HuH-7.5 (cell line): ENCODE measurements at regions not wholly inside any gene's neighbourhood (a gene's known extent, or its start where the extent isn't known, plus 50 kb on each side); places are given as distances from the start of the nearest gene placed in this dataset.

ENCODE experiments used
- DNase-seq: peaks from one replicate; pipeline ENCODE4 v3.0.0; 2011; ENCODE audit warnings: low spot score

DNA sequence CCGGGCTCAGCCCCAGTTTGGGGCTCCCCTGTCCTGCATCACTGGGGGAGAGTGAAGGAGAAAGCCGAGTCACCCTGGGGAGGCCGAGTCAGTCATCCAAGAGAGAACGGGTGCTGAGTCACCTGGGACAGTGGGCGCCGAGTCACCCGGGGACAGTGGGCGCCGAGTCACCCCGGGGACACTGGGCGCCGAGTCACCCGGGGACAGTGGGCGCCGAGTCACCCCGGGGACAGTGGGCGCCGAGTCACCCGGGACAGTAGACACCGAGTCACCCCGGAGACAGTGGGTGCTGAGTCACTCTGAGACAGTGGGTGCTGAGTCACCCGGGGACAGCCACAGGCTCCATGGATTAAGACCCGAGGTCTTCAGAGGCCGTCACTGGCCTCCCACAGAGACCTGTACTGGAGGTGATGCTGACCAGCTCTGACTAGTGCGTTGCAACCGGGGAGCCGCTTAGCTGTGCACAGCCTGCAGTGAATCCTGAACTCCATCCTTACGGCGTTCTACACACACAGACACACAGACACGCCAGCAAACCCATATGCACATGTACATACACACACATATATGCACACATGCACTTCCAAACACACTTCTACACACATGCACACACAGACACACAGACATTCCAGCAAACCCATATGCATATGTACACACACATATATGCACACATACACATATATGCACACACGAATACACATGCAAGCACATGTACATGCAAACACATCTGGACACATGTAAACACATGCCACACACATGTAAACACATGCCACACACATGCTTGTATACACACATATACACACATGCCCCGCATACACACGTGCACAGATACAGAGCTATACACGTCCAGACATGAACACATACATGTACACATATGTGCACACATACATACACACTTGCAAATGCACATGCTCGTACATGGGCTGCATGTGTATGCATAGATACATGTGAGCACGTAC is 64.9 kb upstream of the GALNT9 start:
- DNase-seq, result no peak

DNA sequence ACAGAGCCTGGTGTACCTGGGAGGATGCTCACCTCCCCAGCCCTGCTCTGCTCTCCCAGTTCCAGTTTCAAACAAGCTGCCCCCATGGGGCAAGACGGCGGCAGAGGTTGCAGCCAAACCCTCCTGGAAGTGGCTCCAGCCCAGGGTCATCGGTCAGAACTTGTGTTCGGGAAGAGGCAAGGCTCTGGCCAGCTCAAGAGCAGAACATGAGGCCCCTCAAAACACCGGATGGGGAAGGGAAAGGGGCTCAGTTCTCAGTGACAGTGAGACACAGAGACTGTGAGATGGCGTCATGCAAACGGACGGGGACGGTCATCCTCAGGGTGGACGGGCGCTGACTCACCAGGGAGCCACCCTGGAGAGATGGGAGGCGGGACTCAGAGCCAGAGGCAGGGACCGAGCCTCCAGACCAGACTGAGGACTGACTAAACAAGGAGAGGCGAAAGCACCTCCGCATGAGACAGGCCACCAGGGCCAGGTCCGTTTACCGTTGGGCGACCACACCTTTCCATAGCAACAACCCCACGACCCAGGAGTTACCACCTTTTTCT is 63.9 kb upstream of the GALNT9 start:
- DNase-seq, result no peak

DNA sequence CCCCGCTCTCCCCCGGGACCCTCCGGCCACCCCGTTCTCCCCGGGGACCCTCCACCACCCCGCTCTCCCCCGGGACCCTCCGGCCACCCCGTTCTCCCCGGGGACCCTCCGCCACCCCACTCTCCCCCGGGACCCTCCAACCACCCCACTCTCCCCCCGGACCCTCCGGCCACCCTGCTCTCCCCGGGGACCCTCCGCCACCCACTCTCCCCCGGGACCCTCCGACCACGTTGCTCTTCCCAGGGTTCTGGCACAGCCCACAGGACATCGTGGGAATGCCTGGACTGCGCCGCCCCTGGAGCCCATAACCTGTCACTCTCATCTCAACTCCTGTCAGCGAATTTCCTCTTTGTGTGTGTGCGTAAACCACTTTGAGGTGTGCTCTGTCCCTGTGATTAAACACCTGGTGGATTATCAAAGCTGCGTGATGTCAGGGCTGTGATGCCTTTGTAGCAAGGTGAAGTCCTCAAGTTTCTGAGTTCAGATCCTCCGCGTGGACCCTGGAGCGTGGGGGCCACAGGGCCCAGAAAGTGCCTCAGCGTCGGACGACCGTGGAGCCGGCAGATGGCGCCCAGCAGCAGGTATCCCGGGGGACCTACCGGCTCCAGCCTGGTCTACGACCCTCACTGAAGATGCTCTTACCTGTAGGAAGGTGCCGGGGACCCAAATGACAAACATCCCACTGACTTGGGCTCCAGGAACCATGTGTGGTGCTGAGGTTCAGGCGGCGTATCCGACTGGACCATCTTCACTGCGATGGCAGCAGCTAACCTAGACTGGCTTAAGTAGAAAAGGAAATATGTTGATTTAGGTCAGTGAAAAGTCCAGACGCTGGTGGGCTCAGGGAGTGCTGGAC is 63.2 kb upstream of the GALNT9 start:
- no peak for DNase-seq

DNA sequence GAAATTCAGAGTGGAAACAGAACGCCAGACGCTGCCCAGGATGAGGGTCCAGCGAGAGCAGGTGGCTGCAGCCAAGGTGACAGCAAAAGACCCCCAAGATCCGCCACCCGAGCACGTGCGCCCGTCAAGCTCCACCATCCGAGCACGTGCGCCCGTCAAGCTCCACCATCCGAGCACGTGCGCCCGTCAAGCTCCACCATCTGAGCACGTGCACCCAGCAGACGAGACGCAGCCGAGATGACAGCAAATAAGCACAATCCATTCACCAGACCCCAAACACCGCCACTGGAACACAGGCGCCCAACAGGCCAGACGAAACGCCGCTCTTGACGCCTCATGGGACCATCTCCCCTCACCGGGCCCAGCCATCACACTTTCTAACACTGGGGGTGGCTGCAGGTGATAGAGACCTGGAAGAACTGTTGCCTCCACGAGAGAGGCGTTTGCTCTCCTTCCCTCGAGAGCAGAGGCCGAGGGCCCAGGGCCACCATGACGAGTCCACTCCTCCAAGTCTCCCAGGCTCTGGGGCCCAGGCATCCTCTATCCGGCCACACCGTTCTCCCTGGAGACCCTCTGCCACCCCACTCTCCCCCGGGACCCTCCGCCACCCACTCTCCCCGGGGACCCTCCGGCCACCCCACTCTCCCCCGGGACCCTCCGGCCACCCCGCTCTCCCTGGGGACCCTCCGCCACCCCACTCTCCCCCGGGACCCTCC is 62.1 kb upstream of the GALNT9 start:
- no peak for DNase-seq

DNA sequence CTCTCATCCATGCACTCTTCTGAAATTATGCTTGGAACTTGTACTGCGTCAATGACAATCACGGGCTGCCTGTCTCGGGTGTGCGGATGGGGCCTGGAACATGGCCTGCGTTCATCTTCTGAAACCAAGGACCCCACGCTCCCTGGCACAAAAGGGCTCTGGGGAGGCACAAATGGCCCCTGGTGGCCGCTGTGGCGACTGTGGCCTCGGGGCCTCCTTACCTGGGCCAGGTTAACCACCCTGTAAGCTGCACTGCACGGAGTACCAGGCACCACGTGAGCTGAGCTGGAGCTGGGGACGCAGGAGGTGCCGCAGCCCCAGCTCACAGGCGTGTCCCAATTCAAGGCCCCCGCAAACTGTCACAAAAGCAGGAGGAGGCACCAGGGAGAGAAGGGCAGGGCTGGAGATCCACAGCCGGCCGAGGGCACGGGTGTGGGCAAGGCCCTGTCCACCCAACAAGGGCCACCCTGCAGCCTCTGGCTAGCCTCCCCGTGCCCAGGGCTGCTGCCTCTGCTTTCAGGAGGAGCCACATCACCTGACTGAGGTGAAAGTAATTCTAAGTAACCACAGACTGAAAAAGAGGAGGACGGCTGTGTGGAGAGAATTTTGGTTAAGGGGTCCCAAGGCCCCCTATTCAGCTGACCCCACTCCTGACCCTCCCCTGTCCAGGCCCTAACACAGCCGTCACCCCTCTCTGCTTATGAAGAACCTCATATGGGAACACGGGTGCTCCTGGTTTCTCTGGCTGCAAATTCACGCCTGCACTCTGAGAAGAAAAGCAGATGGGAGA is 61.1 kb upstream of the GALNT9 start:
- no peak for DNase-seq

DNA sequence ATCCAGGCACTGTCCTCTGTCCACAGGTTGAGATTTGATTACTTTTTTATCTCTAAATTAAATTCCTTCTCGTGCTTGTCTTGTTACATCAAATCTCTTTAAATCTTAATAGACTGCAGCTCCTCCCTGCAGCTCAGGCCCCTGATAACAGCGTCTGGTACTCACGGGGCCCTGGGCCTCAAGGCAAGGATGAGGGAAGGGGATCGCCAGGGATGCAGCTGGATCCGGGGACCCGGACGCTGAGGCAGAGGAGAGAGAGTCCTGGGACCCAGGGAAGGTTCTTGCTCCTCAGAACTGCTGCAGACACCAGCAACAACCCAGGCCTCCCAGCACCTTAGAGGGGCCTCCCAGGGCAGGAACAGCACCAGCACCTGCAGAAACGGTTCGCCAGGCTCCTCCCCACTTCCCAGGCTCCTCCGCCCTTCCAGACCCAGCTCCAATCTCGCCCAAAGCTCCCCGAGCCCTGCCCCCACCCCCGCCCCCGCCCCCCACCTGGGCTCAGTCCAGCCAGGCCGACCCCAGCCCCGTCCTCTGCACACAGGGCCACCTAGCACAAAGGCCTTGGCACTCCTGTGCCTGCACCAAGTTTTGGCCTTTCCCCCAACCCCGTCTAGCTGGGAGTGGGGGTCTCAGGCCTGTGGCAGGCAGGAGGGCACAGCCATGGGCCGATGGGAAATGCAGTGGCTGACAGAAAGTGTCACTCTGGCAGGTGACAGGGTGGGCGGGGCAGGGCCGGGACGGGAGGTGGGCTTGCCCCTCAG is 60.3 kb upstream of the GALNT9 start:
- no peak for DNase-seq

DNA sequence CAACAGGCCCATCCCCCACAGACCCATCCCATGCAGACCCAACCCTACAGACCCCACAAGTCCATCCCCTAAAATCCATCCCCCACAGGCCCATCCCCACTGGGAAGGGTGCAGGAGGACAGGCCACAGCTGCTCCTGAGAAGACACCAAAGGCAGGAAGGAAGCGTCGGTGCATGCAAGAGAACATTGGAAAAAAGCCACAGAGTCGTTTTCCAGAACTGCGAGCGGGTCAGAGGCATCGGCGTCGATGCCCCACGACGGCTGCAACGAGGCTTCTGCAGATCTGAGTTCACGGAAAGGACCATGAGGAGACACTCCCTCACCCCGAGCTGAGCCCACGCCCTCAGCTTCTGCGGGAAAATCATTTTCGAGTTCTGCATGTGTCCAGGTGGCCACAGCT is 59.6 kb upstream of the GALNT9 start:
- DNase-seq, result no peak

DNA sequence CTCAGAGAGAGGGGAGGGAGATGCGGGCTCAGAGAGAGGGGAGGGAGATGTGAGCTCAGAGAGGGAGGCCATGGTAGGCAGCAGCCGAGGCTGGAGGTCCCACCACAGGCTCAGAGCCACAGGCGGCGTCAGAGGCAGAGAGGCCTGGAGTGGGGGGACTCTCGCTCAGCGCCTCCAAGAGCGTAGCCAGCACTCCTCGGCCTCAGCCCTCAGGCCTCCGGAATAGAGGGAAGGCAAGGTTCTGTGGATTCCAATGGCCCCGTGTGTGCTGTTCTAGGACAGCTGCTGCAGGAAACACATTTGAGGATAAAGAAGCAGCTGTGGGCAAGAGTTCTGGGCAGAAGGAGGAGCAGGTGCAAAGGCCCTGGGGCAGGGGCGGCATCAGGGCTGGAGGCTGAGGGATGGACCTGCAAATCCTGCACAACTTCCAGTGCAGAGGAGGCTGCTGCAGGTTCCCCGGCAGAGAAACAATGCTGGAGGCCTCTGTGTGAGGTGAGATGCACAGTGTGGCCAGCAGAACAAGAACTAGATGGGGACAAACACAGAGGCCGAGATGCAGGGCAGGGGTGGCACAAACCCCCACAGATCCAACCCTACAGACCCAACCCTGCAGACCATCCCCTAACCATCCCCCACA is 59.1 kb upstream of the GALNT9 start:
- DNase-seq, result no peak

DNA sequence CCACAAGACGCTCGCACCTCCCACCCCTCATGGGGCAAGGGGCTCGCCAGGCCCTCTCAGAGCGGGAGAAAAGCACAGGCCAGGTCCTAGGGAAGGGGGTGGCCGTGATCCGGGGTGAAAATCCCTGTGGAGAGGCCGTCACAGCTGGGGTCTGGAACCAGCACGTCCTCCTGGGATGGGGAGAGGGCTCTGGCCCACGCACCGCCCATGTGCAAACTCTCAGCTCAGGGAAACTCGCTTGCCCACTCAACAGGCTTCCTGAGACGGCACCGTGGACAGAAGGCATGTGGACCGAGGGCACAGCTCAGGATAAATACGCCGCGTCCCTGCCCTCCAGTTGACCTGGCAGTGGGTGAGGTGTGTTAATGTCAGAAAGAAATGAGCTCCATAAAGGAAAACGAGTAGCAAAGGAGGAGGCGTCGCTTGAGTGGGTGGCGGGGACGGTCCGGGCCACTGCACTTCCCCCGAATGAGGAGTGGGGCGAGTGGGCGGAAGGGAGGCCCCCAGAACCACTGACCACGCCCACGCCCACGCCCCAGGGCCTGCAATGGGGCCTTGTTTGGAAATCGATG is 57.6 kb upstream of the GALNT9 start:
- DNase-seq, result no peak

DNA sequence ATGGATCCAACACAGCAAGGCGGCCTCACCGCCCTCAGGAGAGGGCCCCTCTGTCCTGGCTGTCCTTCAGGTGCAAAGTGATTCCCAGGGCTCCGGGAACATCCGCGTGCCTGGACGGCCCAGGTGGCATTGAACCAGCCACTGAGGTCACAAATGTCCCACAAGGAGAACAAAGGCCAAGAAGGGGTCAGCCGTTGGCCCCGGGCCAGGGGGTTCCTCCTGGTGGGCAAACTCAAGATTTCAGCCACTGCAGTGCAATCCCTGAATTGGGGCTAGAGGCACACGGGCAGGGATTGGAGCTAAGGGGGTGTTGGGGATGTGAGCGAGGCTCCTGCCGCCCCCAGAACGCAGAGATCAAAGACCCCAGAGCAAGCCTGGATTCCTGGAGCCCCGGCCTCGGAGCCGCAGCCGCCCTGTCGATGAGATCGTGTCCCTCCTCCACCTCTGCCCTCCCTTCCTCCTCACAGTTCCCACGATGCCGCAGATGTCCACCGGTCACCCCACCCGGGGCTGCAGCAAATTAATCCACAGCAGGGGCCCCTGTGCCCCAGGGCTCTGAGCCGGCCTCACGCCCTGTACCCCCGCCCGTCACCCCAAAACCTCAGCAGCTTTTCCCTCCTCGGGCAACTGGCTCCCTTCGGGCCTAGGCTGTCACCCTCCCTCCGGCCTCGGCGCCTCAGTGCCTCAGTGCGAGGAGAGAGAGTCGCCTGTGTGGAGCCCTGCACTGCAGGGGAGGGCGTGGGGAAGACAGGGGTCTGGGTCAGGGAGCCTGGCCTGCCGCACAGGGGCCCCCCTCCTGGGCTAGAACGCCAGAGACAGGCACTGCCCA is 56.7 kb upstream of the GALNT9 start:
- DNase-seq, result no peak

DNA sequence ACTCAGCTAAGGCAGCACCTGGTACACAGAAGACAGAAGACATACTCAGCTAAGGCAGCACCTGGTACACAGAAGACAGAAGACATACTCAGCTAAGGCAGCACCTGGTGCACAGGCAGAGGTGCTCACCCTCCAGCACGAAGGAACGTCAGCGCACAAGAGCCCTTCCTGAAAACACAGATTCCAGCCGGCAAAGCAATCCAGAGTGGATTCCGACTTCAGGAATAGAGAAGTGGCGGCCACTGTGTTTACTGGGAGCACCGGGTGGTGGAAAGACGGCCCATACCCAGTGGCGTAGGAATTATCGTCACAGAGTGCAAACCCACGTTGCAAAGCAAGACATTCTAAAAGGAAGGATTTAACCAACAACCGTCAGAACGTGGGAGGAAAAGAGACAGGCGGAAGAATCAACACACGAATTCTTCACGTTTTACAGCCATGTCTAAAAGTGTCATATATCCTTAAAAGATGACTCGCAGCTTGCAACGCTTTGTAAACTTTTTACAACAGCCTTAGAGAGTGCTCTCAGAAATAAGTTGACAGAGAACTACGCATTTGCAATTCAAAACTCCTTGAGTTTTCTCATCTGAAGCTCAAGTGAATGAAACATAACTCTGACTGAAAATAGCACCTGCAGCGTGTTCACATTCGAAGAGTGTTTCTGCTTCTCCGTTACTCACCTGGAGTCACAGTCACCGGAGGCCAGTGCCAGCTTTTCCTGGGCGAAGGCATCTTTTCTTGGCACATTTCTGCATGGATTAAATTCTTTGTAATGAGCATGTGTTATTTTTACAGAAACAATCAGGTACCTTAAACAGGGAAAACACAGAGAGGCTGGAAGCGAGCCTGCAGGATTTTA is 55.8 kb upstream of the GALNT9 start:
- no peak for DNase-seq

DNA sequence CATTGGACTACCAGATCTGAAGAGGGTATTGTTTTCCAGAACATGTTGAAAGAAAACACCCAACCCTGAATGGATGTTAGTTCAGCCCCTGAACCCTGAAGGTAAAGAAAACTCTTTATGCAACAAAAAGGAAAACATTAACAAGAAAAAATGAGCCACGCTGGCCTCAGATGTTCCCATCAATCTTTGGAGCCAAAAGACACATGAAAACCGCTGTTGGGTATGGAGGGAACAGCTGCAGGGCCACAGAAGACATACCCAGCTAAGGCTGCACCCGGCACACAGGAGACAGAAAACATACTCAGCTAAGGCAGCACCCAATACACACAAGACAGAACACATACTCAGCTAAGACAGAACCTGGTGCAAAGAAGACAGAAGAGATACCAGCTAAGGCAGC is 51.3 kb upstream of the GALNT9 start:
- DNase-seq, result no peak

DNA sequence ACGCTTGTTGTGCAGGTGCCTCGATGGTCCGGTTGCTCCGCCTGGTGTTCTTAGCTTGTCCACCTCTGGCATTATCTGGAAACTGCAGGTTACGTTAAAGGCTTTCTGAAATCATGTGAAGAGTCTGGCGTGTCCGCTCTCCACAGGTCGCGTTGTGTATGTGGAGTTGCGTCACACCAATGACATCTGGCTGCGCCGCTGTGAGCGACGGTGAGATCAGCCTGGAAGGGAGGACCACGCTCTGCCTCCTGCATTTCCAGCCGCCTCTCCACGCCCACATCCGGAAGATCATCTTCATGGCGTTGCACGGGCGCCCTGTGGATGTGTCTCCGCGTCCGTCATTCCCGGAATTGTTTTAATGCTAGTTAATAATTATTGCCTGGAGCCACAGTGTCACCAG is 50.6 kb upstream of the GALNT9 start:
- DNase-seq, result no peak

DNA sequence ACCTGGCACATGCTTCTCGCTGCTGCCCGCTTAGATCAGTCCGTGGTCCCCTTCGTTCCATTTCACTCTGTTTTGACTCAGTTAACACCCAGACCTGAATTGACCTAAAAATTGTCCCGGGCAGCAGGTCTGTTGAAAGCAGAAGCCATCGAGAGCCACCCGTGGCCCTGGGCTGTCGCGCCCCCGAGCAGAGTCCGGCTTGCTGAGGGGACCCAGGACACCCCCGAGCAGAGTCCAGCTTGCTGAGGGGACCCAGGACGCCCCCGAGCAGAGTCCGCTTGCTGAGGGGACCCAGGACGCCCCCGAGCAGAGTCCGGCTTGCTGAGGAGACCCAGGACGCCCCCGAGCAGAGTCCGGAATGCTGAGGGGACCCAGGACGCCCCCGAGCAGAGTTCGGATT is 50.2 kb upstream of the GALNT9 start:
- DNase-seq, result no peak
